ENCODE measurements at regions not wholly inside any gene's neighbourhood (a gene's known extent, or its start where the extent isn't known, plus 50 kb on each side); places are given as distances from the start of the nearest gene placed in this dataset.

GRCh38 chr7:53531-53930 is 138.8 kb upstream of the FAM20C start:
- Histone ChIP-seq H3K9ac (ENCODE audit: low read length) (no peak overlapping the region), H3K27ac (ENCODE audit: low read depth, low read length) (no peak overlapping the region), H3K36me3 (ENCODE audit: insufficient read depth, low read length) (no peaks in the 10 kb centered on the region), H3K27me3 (ENCODE audit: insufficient read depth, low read length) (peaks cover 16% of the 10 kb centered on the region), H3K9me3 (ENCODE audit: insufficient read depth, low read depth, low read length) (no peaks in the 10 kb centered on the region), H3K4me2 (ENCODE audit: low read length) (no peak overlapping the region), H2AFZ (ENCODE audit: low read depth, low read length) (no peak overlapping the region), H3K79me2 (ENCODE audit: insufficient read depth, low read length) (no peaks in the 10 kb centered on the region), H3K4me1 (ENCODE audit: insufficient read depth, low read length) (no peaks in the 10 kb centered on the region), H4K20me1 (ENCODE audit: insufficient read depth, low read length) (no peaks in the 10 kb centered on the region), H3K4me3 (ENCODE audit: insufficient read depth, low read depth, low read length) (no peak overlapping the region)
- TF ChIP-seq CTCF (IDR thresholded peaks at IDR 0.05; ENCODE audit: insufficient read depth, low read depth, low read length) = no peak
- no peak for TF ChIP-seq EZH2 (IDR thresholded peaks at IDR 0.05; ENCODE audit: insufficient read depth, low read length)
- no peaks in the 10 kb centered on the region for H3K36me3 Mint-ChIP-seq (ENCODE audit: low read depth, unreplicated experiment)
- H3K27ac Mint-ChIP-seq (ENCODE audit: unreplicated experiment) = no peak overlapping the region
- no peaks in the 10 kb centered on the region for H3K4me1 Mint-ChIP-seq (ENCODE audit: low read depth, unreplicated experiment)
- DNase-seq (ENCODE audit: low read depth) (no peak), FAIRE-seq (no peak)
- H3K9me3 Mint-ChIP-seq (ENCODE audit: unreplicated experiment) = no peaks in the 10 kb centered on the region
- peaks cover 59% of the 10 kb centered on the region for H3K27me3 Mint-ChIP-seq (ENCODE audit: low read depth, unreplicated experiment)
- no peak overlapping the region for H3K4me3 Mint-ChIP-seq (ENCODE audit: unreplicated experiment)

- no peak for DNase-seq (ENCODE audit: low read depth)
- peaks cover 16% of the 10 kb centered on the region for H3K27me3 ChIP-seq (ENCODE audit: insufficient read depth, low read length)
- H3K27me3 Mint-ChIP-seq (ENCODE audit: low read depth, unreplicated experiment) = peaks cover 66% of the 10 kb centered on the region
- no peaks in the 10 kb centered on the region for H3K36me3 ChIP-seq (ENCODE audit: insufficient read depth, low read length)
- no peak overlapping the region for H2AFZ ChIP-seq (ENCODE audit: low read depth, low read length)
- no peaks in the 10 kb centered on the region for H3K9me3 Mint-ChIP-seq (ENCODE audit: unreplicated experiment)
- H3K9me3 ChIP-seq (ENCODE audit: insufficient read depth, low read depth, low read length) = no peaks in the 10 kb centered on the region
- no peak for FAIRE-seq
- no peaks in the 10 kb centered on the region for H3K4me1 Mint-ChIP-seq (ENCODE audit: low read depth, unreplicated experiment)
- H3K4me2 ChIP-seq (ENCODE audit: low read length) = no peak overlapping the region
- no peak for TF ChIP-seq CTCF (IDR thresholded peaks at IDR 0.05; ENCODE audit: insufficient read depth, low read depth, low read length)
- H3K4me3 Mint-ChIP-seq (ENCODE audit: unreplicated experiment) = no peak overlapping the region
- H3K4me3 ChIP-seq (ENCODE audit: insufficient read depth, low read depth, low read length) = no peak overlapping the region
- H3K4me1 ChIP-seq (ENCODE audit: insufficient read depth, low read length) = no peaks in the 10 kb centered on the region
- no peak overlapping the region for H3K27ac Mint-ChIP-seq (ENCODE audit: unreplicated experiment)
- H3K36me3 Mint-ChIP-seq (ENCODE audit: low read depth, unreplicated experiment) = no peaks in the 10 kb centered on the region
- H3K27ac ChIP-seq (ENCODE audit: low read depth, low read length) = no peak overlapping the region
- no peaks in the 10 kb centered on the region for H3K79me2 ChIP-seq (ENCODE audit: insufficient read depth, low read length)
- H3K9ac ChIP-seq (ENCODE audit: low read length) = no peak overlapping the region
- H4K20me1 ChIP-seq (ENCODE audit: insufficient read depth, low read length) = no peaks in the 10 kb centered on the region
Observed at GRCh38 chr7:54615-55014, 137.8 kb upstream of the FAM20C start.

GRCh38 chr7:55690-56248 is 136.6 kb upstream of the FAM20C start:
- H3K27ac Mint-ChIP-seq (ENCODE audit: unreplicated experiment) = no peak overlapping the region
- Histone ChIP-seq H2AFZ (ENCODE audit: low read depth, low read length) (no peak overlapping the region), H3K9ac (ENCODE audit: low read length) (no peak overlapping the region), H3K4me1 (ENCODE audit: insufficient read depth, low read length) (no peaks in the 10 kb centered on the region), H3K27ac (ENCODE audit: low read depth, low read length) (no peak overlapping the region), H3K27me3 (ENCODE audit: insufficient read depth, low read length) (peaks cover 16% of the 10 kb centered on the region), H3K4me2 (ENCODE audit: low read length) (no peak overlapping the region), H3K36me3 (ENCODE audit: insufficient read depth, low read length) (no peaks in the 10 kb centered on the region), H4K20me1 (ENCODE audit: insufficient read depth, low read length) (no peaks in the 10 kb centered on the region), H3K79me2 (ENCODE audit: insufficient read depth, low read length) (no peaks in the 10 kb centered on the region), H3K9me3 (ENCODE audit: insufficient read depth, low read depth, low read length) (no peaks in the 10 kb centered on the region), H3K4me3 (ENCODE audit: insufficient read depth, low read depth, low read length) (no peak overlapping the region)
- no peak overlapping the region for H3K4me3 Mint-ChIP-seq (ENCODE audit: unreplicated experiment)
- FAIRE-seq = no peak
- no peaks in the 10 kb centered on the region for H3K36me3 Mint-ChIP-seq (ENCODE audit: low read depth, unreplicated experiment)
- no peak for DNase-seq (ENCODE audit: low read depth)
- H3K4me1 Mint-ChIP-seq (ENCODE audit: low read depth, unreplicated experiment) = no peaks in the 10 kb centered on the region
- H3K27me3 Mint-ChIP-seq (ENCODE audit: low read depth, unreplicated experiment) = peaks cover 64% of the 10 kb centered on the region
- no peak for TF ChIP-seq CTCF (IDR thresholded peaks at IDR 0.05; ENCODE audit: insufficient read depth, low read depth, low read length)
- no peak for TF ChIP-seq EZH2 (IDR thresholded peaks at IDR 0.05; ENCODE audit: insufficient read depth, low read length)
- H3K9me3 Mint-ChIP-seq (ENCODE audit: unreplicated experiment) = no peaks in the 10 kb centered on the region
